ENCODE measurements at regions not wholly inside any gene's neighbourhood (a gene's known extent, or its start where the extent isn't known, plus 50 kb on each side); places are given as distances from the start of the nearest gene placed in this dataset.

- Histone ChIP-seq H3K79me2 (ENCODE audit: insufficient read depth, low read length) (no peaks in the 10 kb centered on the region), H3K36me3 (ENCODE audit: insufficient read depth, low read length) (no peaks in the 10 kb centered on the region), H3K27me3 (ENCODE audit: insufficient read depth, low read length) (no peaks in the 10 kb centered on the region), H4K20me1 (ENCODE audit: insufficient read depth, low read length) (no peaks in the 10 kb centered on the region), H3K4me1 (ENCODE audit: insufficient read depth, low read length, severe bottlenecking) (peaks cover 9% of the 10 kb centered on the region), H3F3A (ENCODE audit: insufficient read depth, low read length) (peaks cover 2% of the 10 kb centered on the region; the same call in 1 of the 2 replicates), H3K4me3 (ENCODE audit: low read depth, low read length, poor library complexity, severe bottlenecking) (no peak overlapping the region), H2AFZ (ENCODE audit: low read length) (no peak overlapping the region), H3K9me3 (ENCODE audit: low read length) (no peaks in the 10 kb centered on the region), H3K4me2 (ENCODE audit: low read length) (no peak overlapping the region), H3K9ac (ENCODE audit: low read length) (no peak overlapping the region), H3K9me2 (ENCODE audit: low read depth, low read length) (no peaks in the 10 kb centered on the region), H3K27ac (ENCODE audit: low read depth, low read length, poor library complexity, severe bottlenecking) (no peak overlapping the region)
- TF ChIP-seq EZH2 (IDR thresholded peaks at IDR 0.05; ENCODE audit: borderline replicate concordance, low read length) (no peak), CTCF (IDR thresholded peaks at IDR 0.05; ENCODE audit: low read length) (no peak)
Measured at GRCh38 chr1:195714248-195714647, 894.0 kb downstream of the KCNT2 start.

- no peaks in the 10 kb centered on the region for H3K79me2 ChIP-seq (ENCODE audit: insufficient read depth, low read length)
- no peaks in the 10 kb centered on the region for H3K9me2 ChIP-seq (ENCODE audit: low read depth, low read length)
- H3K36me3 ChIP-seq (ENCODE audit: insufficient read depth, low read length): no peaks in the 10 kb centered on the region
- no peak overlapping the region for H2AFZ ChIP-seq (ENCODE audit: low read length)
- H3K4me3 ChIP-seq (ENCODE audit: low read depth, low read length, poor library complexity, severe bottlenecking): no peak overlapping the region
- H3K4me2 ChIP-seq (ENCODE audit: low read length): no peak overlapping the region
- TF ChIP-seq CTCF (IDR thresholded peaks at IDR 0.05; ENCODE audit: low read length): no peak
- TF ChIP-seq EZH2 (IDR thresholded peaks at IDR 0.05; ENCODE audit: borderline replicate concordance, low read length): no peak
- H3K27ac ChIP-seq (ENCODE audit: low read depth, low read length, poor library complexity, severe bottlenecking): no peak overlapping the region
- H3F3A ChIP-seq (ENCODE audit: insufficient read depth, low read length): no peaks in the 10 kb centered on the region
- no peaks in the 10 kb centered on the region for H4K20me1 ChIP-seq (ENCODE audit: insufficient read depth, low read length)
- H3K9me3 ChIP-seq (ENCODE audit: low read length): no peaks in the 10 kb centered on the region
- no peak overlapping the region for H3K9ac ChIP-seq (ENCODE audit: low read length)
- peaks cover 9% of the 10 kb centered on the region for H3K4me1 ChIP-seq (ENCODE audit: insufficient read depth, low read length, severe bottlenecking)
- H3K27me3 ChIP-seq (ENCODE audit: insufficient read depth, low read length): no peaks in the 10 kb centered on the region
Measured at GRCh38 chr1:195709821-195710220, 898.4 kb downstream of the KCNT2 start.

GRCh38 chr1:195704028-195704427, 904.2 kb downstream of the KCNT2 start:
- Histone ChIP-seq H3K9me2 (ENCODE audit: low read depth, low read length) (no peaks in the 10 kb centered on the region), H3K79me2 (ENCODE audit: insufficient read depth, low read length) (no peaks in the 10 kb centered on the region; the same call in 1 of the 2 replicates), H3K9ac (ENCODE audit: low read length) (no peak overlapping the region), H3K27ac (ENCODE audit: low read depth, low read length, poor library complexity, severe bottlenecking) (no peak overlapping the region), H3K9me3 (ENCODE audit: low read length) (no peaks in the 10 kb centered on the region), H3K27me3 (ENCODE audit: insufficient read depth, low read length) (no peaks in the 10 kb centered on the region), H3F3A (ENCODE audit: insufficient read depth, low read length) (no peaks in the 10 kb centered on the region), H3K36me3 (ENCODE audit: insufficient read depth, low read length) (no peaks in the 10 kb centered on the region), H4K20me1 (ENCODE audit: insufficient read depth, low read length) (no peaks in the 10 kb centered on the region), H2AFZ (ENCODE audit: low read length) (no peak overlapping the region), H3K4me3 (ENCODE audit: low read depth, low read length, poor library complexity, severe bottlenecking) (no peak overlapping the region), H3K4me2 (ENCODE audit: low read length) (no peak overlapping the region), H3K4me1 (ENCODE audit: insufficient read depth, low read length, severe bottlenecking) (no peaks in the 10 kb centered on the region)
- no peak for TF ChIP-seq EZH2 (IDR thresholded peaks at IDR 0.05; ENCODE audit: borderline replicate concordance, low read length)
- no peak for TF ChIP-seq CTCF (IDR thresholded peaks at IDR 0.05; ENCODE audit: low read length)
